H1 (cell line): ENCODE measurements at regions not wholly inside any gene's neighbourhood (a gene's known extent, or its start where the extent isn't known, plus 50 kb on each side); places are given as distances from the start of the nearest gene placed in this dataset.

Experiments
- CBX5 ChIP-seq: fragments of 300-800, 300-1000 bp; sonication (generic); IDR thresholded peaks from 2 replicates; pipeline ENCODE4 v1.7.1; 2016; ENCODE audit warnings: antibody characterized with exemption, low read length, low read depth
- EZH2 ChIP-seq: fragments of 200-600 bp; sonication (generic); IDR thresholded peaks from 2 replicates; pipeline ENCODE4 v1.7.1; 2012; ENCODE audit warnings: low read depth, mild to moderate bottlenecking, moderate library complexity, low read length, inconsistent platforms; ENCODE audit not compliant: severe bottlenecking
- KDM4A ChIP-seq: IDR thresholded peaks from one replicate; pipeline ENCODE4 v1.7.1; 2012; ENCODE audit warnings: low read depth, mild to moderate bottlenecking, moderate library complexity, low read length, inconsistent platforms; ENCODE audit not compliant: severe bottlenecking
- NANOG ChIP-seq: IDR thresholded peaks from 2 replicates; pipeline ENCODE4 v1.6.1; 2011; ENCODE audit warnings: low read length, low read depth, mild to moderate bottlenecking, inconsistent platforms; ENCODE audit not compliant: insufficient read depth, poor library complexity, severe bottlenecking
- RAD21 ChIP-seq, 2 experiments: IDR thresholded peaks in 1 of 2; conservative IDR thresholded peaks in 1 of 2; 2 replicates each; pipeline ENCODE4 v1.6.1; 2011; ENCODE audit warnings: low read depth in 2 of 2, low read length in 2 of 2, improper control_type of control experiment in 1 of 2, inconsistent platforms in 1 of 2, mild to moderate bottlenecking in 1 of 2, moderate library complexity in 1 of 2

DNA sequence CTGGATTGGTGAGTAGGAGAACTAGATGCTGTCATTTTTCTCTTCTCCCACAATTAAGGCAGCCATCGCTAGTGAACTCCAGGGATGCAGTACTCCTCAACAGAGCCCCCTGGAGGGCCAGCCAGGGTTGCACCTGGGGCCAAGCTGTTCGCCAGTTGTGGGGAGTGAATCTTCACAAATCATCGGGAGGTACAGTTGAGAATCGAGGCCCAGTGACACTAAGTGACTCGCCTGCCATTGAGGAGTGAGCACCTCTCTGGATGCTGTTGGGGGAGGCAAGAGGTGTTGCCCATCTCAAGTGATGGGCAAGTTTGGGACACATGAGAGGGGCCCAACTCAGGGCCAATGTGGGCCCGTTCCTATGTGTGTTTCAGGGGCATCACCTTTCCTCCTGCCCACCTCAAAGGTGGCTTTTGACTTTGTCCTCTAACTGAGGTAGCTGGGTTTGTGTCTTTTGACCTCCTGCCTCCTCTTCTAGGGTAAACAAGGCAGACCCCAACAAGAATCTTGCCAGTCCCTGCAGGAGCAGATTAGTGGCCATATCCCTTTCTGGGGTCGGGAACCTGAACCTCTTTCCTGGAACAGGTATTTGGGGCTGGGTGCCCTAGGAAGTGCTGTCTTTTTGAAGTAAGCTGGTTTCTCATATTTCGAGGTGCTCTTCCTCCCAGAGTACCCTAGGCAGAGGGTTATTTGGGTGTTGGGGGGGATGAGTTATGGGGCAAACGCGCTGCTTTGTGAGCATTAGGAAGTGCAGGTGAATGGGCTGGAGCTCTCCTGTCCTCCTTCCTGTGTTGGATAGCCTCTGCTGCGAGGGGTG, 181.2 kb downstream of the MACROH2A1 start (continued):
- TF ChIP-seq EZH2 (no peak), RAD21 (IDR thresholded peaks at IDR 0.05 in 1 of 2, conservative IDR thresholded peaks at IDR 0.05 in 1 of 2; ENCODE audit: low read depth in 2 of 2, low read length in 2 of 2) (peak in 1 of 2 experiments; percentile 37; a peak in 1 of 4 replicates), CBX5 (no peak), NANOG (no peak), KDM4A (no peak)
- TF ChIP-seq, all 59 proteins: peak for 3
